ENCODE measurements at regions not wholly inside any gene's neighbourhood (a gene's known extent, or its start where the extent isn't known, plus 50 kb on each side); places are given as distances from the start of the nearest gene placed in this dataset.

DNA sequence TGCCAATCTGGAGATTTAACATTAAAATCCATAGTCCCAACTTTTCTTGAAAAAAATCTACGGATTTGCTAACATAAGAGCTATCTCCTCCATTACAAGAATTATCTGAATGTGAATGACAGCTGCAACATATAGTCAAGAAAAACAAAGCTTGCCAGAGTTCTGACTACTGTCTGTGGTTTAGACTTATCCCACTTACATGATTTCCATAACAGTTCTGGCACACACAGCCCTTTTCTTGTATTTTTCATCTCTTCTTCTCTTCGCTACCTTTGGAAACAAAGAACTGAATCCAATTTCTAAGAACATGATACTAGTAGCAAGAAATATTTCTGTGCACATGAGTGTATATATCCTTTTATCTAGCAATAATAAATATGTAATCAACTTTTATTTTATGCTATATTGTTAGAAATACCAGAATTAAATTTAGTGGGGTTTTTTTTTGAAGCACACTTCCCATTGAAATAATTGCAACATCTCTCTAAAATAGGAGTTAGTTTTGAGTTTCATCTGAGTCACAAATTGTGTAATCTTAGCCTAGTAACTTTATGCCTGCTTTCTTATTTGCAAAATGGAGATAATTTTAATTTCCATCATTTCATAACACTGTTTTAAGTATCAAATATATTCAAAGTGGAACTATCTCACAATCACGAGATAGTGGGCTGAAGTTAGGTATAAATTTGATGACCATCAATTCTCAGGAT is 1217.6 kb downstream of the JRKL start:
- TF ChIP-seq, protein P1, sequence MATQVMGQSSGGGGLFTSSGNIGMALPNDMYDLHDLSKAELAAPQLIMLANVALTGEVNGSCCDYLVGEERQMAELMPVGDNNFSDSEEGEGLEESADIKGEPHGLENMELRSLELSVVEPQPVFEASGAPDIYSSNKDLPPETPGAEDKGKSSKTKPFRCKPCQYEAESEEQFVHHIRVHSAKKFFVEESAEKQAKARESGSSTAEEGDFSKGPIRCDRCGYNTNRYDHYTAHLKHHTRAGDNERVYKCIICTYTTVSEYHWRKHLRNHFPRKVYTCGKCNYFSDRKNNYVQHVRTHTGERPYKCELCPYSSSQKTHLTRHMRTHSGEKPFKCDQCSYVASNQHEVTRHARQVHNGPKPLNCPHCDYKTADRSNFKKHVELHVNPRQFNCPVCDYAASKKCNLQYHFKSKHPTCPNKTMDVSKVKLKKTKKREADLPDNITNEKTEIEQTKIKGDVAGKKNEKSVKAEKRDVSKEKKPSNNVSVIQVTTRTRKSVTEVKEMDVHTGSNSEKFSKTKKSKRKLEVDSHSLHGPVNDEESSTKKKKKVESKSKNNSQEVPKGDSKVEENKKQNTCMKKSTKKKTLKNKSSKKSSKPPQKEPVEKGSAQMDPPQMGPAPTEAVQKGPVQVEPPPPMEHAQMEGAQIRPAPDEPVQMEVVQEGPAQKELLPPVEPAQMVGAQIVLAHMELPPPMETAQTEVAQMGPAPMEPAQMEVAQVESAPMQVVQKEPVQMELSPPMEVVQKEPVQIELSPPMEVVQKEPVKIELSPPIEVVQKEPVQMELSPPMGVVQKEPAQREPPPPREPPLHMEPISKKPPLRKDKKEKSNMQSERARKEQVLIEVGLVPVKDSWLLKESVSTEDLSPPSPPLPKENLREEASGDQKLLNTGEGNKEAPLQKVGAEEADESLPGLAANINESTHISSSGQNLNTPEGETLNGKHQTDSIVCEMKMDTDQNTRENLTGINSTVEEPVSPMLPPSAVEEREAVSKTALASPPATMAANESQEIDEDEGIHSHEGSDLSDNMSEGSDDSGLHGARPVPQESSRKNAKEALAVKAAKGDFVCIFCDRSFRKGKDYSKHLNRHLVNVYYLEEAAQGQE (IDR thresholded peaks at IDR 0.05; ENCODE audit: low read depth, low read length), result no peak
- TF ChIP-seq POLR2AphosphoS5 (IDR thresholded peaks at IDR 0.05; ENCODE audit: low read length) (no peak), LARP7 (IDR thresholded peaks at IDR 0.05) (no peak)

Data from GM12878 (cell line).